Thoracic aorta (tissue), 2 donors: ENCODE measurements at regions not wholly inside any gene's neighbourhood (a gene's known extent, or its start where the extent isn't known, plus 50 kb on each side); places are given as distances from the start of the nearest gene placed in this dataset.

ENCODE experiments used
- ATAC-seq: fragments of 150-250 bp; one replicate; pipeline ENCODE4 v1.8.0; 2017; ENCODE audit warnings: low read depth; ENCODE audit not compliant: insufficient number of reproducible peaks, low FRiP score
- DNase-seq: peaks from one replicate; pipeline ENCODE4 v3.0.0-alpha.2; 2020; ENCODE audit warnings: low spot score
- H3K27ac ChIP-seq, 2 donors: fragments of 200-600 bp; sonication (generic); 1 replicate in 1 of 2; 2 replicates in 1 of 2; pipeline ENCODE4 v1.5.1; 2016; ENCODE audit warnings: mild to moderate bottlenecking in 2 of 2, moderate library complexity in 2 of 2
- H3K27me3 ChIP-seq: fragments of 200-600 bp; sonication (generic); replicated peaks from 2 replicates; pipeline ENCODE4 v1.6.0; 2016; ENCODE audit warnings: mild to moderate bottlenecking; ENCODE audit not compliant: insufficient read depth
- H3K36me3 ChIP-seq: fragments of 200-600 bp; sonication (generic); one replicate; pipeline ENCODE4 v1.5.1; 2016
- H3K4me1 ChIP-seq, 2 donors: fragments of 200-600 bp; sonication (generic); 1 replicate in 1 of 2; 2 replicates in 1 of 2; pipeline versions ENCODE4 v1.5.1 to v1.6.0; 2016; ENCODE audit warnings: low read depth in 2 of 2, mild to moderate bottlenecking in 1 of 2; ENCODE audit not compliant: control insufficient read depth in 1 of 2
- H3K4me3 ChIP-seq: fragments of 200-600 bp; sonication (generic); 2 replicates; pipeline ENCODE4 v1.5.1; 2016; ENCODE audit warnings: mild to moderate bottlenecking
- H3K9me3 ChIP-seq: fragments of 200-600 bp; sonication (generic); 2 replicates; pipeline ENCODE4 v1.5.1; 2016
- TF ChIP-seq, protein P1 (sequence below): fragments of 200-600 bp; sonication (generic); IDR thresholded peaks from one replicate; pipeline ENCODE4 v1.5.1; 2019; ENCODE audit warnings: antibody characterized with exemption

DNA sequence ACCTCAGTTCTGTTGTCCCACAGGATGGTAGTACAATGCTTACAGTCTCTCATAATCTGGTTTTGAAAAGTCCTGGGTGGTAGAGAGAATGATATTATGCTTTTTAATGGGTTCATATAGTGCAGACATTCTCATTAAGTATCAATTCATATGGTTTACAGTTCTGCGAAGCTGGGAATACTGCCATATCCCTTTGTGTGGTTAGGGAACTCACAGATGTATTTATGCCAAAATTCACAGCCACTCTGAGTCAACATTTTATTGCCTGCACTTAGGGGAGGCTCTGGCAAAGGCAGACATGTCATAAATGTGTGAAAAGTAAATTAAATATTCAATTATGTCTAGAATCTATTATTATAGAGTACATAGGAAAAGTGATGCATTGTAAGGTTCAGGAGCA lies 808.2 kb downstream of the SUCLG1 start:
- ATAC-seq: no peak
- no peaks in the 10 kb centered on the region for H3K9me3 ChIP-seq

DNA sequence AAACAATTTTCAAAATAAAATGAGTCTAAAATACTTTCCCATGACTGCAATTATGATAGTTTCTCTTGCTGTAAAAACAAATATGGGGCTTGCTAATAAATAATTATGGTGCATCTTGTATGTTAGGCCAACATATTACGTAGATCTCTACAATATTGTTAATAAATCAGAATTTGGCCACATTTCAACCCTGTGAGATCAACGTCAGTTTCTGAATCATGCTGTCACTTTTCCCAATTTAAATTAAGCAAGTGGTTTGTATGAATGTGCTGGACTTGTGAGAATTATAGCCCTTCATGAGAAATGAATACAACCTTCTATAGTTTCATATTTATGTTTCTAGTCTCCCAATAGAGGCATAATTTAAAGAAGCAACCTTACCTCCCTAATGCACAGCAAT lies 808.9 kb downstream of the SUCLG1 start:
- Histone ChIP-seq H3K27ac (no peak overlapping the region), H3K27me3 (no peaks in the 10 kb centered on the region), H3K36me3 (no peaks in the 10 kb centered on the region), H3K9me3 (no peaks in the 10 kb centered on the region), H3K4me3 (no peak overlapping the region), H3K4me1 (no peaks in the 10 kb centered on the region)
- DNase-seq (no peak), ATAC-seq (no peak)
- TF ChIP-seq, protein P1, sequence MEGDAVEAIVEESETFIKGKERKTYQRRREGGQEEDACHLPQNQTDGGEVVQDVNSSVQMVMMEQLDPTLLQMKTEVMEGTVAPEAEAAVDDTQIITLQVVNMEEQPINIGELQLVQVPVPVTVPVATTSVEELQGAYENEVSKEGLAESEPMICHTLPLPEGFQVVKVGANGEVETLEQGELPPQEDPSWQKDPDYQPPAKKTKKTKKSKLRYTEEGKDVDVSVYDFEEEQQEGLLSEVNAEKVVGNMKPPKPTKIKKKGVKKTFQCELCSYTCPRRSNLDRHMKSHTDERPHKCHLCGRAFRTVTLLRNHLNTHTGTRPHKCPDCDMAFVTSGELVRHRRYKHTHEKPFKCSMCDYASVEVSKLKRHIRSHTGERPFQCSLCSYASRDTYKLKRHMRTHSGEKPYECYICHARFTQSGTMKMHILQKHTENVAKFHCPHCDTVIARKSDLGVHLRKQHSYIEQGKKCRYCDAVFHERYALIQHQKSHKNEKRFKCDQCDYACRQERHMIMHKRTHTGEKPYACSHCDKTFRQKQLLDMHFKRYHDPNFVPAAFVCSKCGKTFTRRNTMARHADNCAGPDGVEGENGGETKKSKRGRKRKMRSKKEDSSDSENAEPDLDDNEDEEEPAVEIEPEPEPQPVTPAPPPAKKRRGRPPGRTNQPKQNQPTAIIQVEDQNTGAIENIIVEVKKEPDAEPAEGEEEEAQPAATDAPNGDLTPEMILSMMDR: no peak

More for the DNA sequence above, 808.2 kb downstream of the SUCLG1 start:
- H3K36me3 ChIP-seq: no peaks in the 10 kb centered on the region
- H3K4me3 ChIP-seq: no peak overlapping the region
- H3K4me1 ChIP-seq: no peaks in the 10 kb centered on the region
- TF ChIP-seq, protein P1: no peak
- H3K27ac ChIP-seq: no peak overlapping the region
- H3K27me3 ChIP-seq: no peaks in the 10 kb centered on the region
- no peak for DNase-seq

DNA sequence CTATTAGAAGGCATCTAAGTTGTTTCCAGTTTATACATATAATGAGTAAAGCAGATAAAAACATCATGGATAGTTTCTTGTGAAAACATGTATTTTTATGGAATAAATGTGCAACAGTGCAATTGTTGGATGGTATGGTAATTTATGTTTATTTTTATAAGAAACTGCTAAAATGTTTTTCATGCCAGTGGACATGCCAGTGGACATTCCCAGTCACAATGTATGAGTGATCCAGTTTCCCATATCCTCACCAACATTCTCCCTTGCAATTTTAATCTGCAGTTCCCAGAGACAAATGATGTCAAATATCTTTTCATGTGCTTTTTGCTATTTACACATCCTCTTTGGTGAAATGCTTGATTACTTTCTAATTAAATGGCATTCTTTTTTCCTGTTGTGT lies 818.6 kb downstream of the SUCLG1 start:
- Histone ChIP-seq H3K4me1 (no peaks in the 10 kb centered on the region), H3K4me3 (no peak overlapping the region), H3K36me3 (no peaks in the 10 kb centered on the region), H3K27me3 (no peaks in the 10 kb centered on the region), H3K9me3 (no peaks in the 10 kb centered on the region), H3K27ac (no peak overlapping the region)
- DNase-seq (no peak), ATAC-seq (no peak)
- TF ChIP-seq, protein P1: no peak

DNA sequence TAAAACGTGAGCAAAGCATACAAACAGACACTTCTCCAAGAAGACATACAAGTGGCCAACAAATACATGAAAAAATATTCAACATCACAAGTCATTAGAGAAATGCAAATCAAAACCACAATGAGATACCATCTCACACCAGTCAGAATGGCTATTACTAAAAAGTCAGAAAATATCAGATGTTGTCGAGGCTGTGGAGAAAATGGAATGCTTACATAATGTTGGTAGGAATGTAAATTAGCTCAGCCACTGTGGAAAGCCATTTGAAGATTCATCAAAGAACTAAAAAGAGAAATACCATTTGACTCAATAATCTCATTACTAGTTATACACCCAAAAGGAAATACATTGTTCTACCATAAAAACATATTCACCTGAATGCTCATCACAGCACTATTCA lies 825.7 kb downstream of the SUCLG1 start:
- no peak overlapping the region for H3K4me3 ChIP-seq
- H3K27ac ChIP-seq: no peak overlapping the region
- no peaks in the 10 kb centered on the region for H3K27me3 ChIP-seq
- TF ChIP-seq, protein P1: no peak
- ATAC-seq (no peak), DNase-seq (no peak)
- no peaks in the 10 kb centered on the region for H3K9me3 ChIP-seq
- no peaks in the 10 kb centered on the region for H3K4me1 ChIP-seq
- no peaks in the 10 kb centered on the region for H3K36me3 ChIP-seq

DNA sequence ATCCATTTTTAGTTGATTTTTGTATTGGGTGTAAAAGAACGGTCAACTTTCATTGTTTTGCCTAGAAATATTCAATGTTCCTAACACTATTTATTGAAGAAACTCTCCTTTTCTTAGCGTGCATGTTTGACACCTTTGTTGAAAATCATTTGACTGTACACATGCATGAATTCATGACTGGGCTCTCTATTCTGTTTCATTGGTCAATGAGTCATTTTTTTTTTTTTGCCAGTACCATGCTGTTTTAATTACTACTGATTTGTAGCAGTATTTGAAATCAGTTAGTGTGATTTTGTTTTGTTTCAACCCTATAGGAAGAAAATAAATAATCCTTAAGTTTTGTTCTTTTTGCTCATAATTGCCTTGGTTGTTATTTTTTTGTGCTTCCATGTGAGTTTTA lies 828.7 kb downstream of the SUCLG1 start:
- no peak for DNase-seq
- Histone ChIP-seq H3K4me3 (no peak overlapping the region), H3K27ac (no peak overlapping the region), H3K4me1 (no peaks in the 10 kb centered on the region), H3K27me3 (no peaks in the 10 kb centered on the region), H3K36me3 (no peaks in the 10 kb centered on the region), H3K9me3 (no peaks in the 10 kb centered on the region)
- TF ChIP-seq, protein P1: no peak
- ATAC-seq: no peak
